Amygdala (tissue), 56 donors: ENCODE measurements at regions not wholly inside any gene's neighbourhood (a gene's known extent, or its start where the extent isn't known, plus 50 kb on each side); places are given as distances from the start of the nearest gene placed in this dataset.
A peak's percentile ranks its signal among the peaks of the same experiment; 100 is the strongest.
"Not testable (repeated sequence)": the region's sequence is repeated elsewhere in the genome, so short reads cannot be mapped to it uniquely, and the experiment has no call there.

Experiments
- DNase-seq, 56 donors: peaks; one replicate each; lab custom pipeline; 2025; lab: John Stamatoyannopoulos, UW

GRCh38 chr6:81929828-81930227, 177.3 kb upstream of the TENT5A start:
- no peak for DNase-seq

GRCh38 chr6:81925201-81925600, 172.7 kb upstream of the TENT5A start:
- no peak for DNase-seq

GRCh38 chr6:81909981-81910900, 157.8 kb upstream of the TENT5A start:
- DNase-seq = no peak

GRCh38 chr6:81909162-81909561, 156.7 kb upstream of the TENT5A start:
- DNase-seq = no peak

- no peak for DNase-seq
Observed at GRCh38 chr6:81906709-81907204, 154.3 kb upstream of the TENT5A start.

- DNase-seq = no peak
Observed at GRCh38 chr6:81906041-81906440, 153.6 kb upstream of the TENT5A start.

GRCh38 chr6:81901551-81901966, 149.1 kb upstream of the TENT5A start:
- no peak for DNase-seq

- DNase-seq = no peak
Observed at GRCh38 chr6:81900616-81901015, 148.1 kb upstream of the TENT5A start.

- no peak for DNase-seq
Observed at GRCh38 chr6:81897793-81898192, 145.3 kb upstream of the TENT5A start.

GRCh38 chr6:81896525-81897503, 144.3 kb upstream of the TENT5A start:
- no peak for DNase-seq

GRCh38 chr6:81895511-81896185, 143.2 kb upstream of the TENT5A start:
- no peak for DNase-seq

- peak; percentile 9 to 95 (median 80) for DNase-seq
Observed at GRCh38 chr6:81894788-81895271, 142.3 kb upstream of the TENT5A start.

GRCh38 chr6:81894306-81894705, 141.8 kb upstream of the TENT5A start:
- no peak for DNase-seq

- no peak for DNase-seq
Observed at GRCh38 chr6:81892891-81893290, 140.4 kb upstream of the TENT5A start.

- DNase-seq = no peak
Observed at GRCh38 chr6:81891874-81892273, 139.4 kb upstream of the TENT5A start.

- DNase-seq = no peak
Observed at GRCh38 chr6:81890846-81891245, 138.4 kb upstream of the TENT5A start.

- no peak for DNase-seq
Observed at GRCh38 chr6:81889377-81890053, 137.0 kb upstream of the TENT5A start.

GRCh38 chr6:81886909-81887308, 134.4 kb upstream of the TENT5A start:
- DNase-seq = not testable (repeated sequence)

- no peak for DNase-seq
Observed at GRCh38 chr6:81886157-81886556, 133.7 kb upstream of the TENT5A start.

GRCh38 chr6:81881660-81882059, 129.2 kb upstream of the TENT5A start:
- no peak for DNase-seq
